ENCODE measurements at regions not wholly inside any gene's neighbourhood (a gene's known extent, or its start where the extent isn't known, plus 50 kb on each side); places are given as distances from the start of the nearest gene placed in this dataset.

GRCh38 chr12:105865886-105866285 lies 272.9 kb downstream of the NUAK1 start:
- TF ChIP-seq CTCF (IDR thresholded peaks at IDR 0.05) (no peak), POLR2AphosphoS5 (IDR thresholded peaks at IDR 0.05) (no peak), POLR2A (IDR thresholded peaks at IDR 0.05) (no peak), EP300 (IDR thresholded peaks at IDR 0.05) (no peak)
